DOHH2 (cell line): ENCODE measurements at regions not wholly inside any gene's neighbourhood (a gene's known extent, or its start where the extent isn't known, plus 50 kb on each side); places are given as distances from the start of the nearest gene placed in this dataset.

Source experiments
- H3F3A ChIP-seq: fragments of 200-600 bp; sonication (generic), shearing (Covaris generic); 2 replicates; pipeline ENCODE4 v1.6.0; 2016; ENCODE audit warnings: antibody characterized with exemption, mild to moderate bottlenecking; ENCODE audit not compliant: control insufficient read depth, insufficient read depth
- H3K27ac ChIP-seq: fragments of 200-600 bp; sonication (generic); 2 replicates; pipeline ENCODE4 v1.5.1; 2014; ENCODE audit warnings: low read depth, mild to moderate bottlenecking, low read length, moderate library complexity
- H3K27me3 ChIP-seq: fragments of 200-600 bp; sonication (generic); 2 replicates; pipeline ENCODE4 v1.6.1; 2014; ENCODE audit warnings: mild to moderate bottlenecking, low read length, mixed read lengths; ENCODE audit not compliant: control insufficient read depth
- H3K36me3 ChIP-seq: fragments of 200-600 bp; sonication (generic); 2 replicates; pipeline ENCODE4 v1.6.1; 2014; ENCODE audit warnings: mild to moderate bottlenecking, low read length, moderate library complexity, mixed read lengths; ENCODE audit not compliant: control insufficient read depth
- H3K4me1 ChIP-seq: fragments of 200-600 bp; sonication (generic); 2 replicates; pipeline ENCODE4 v1.6.1; 2014; ENCODE audit warnings: mild to moderate bottlenecking, low read length, mixed read lengths; ENCODE audit not compliant: control insufficient read depth
- H3K4me2 ChIP-seq: fragments of 200-600 bp; sonication (generic); 2 replicates; pipeline ENCODE4 v1.6.0; 2014; ENCODE audit warnings: mild to moderate bottlenecking, low read length, moderate library complexity
- H3K4me3 ChIP-seq: fragments of 200-600 bp; sonication (generic); 2 replicates; pipeline ENCODE4 v1.5.1; 2014; ENCODE audit warnings: mild to moderate bottlenecking, low read length, mixed read lengths
- H3K79me2 ChIP-seq: fragments of 200-600 bp; sonication (generic); 2 replicates; pipeline ENCODE4 v1.6.1; 2014; ENCODE audit warnings: mild to moderate bottlenecking, low read length, mixed read lengths; ENCODE audit not compliant: control insufficient read depth
- H3K9me2 ChIP-seq: fragments of 200-600 bp; sonication (generic); replicated peaks from 2 replicates; pipeline ENCODE4 v1.6.1; 2014; ENCODE audit warnings: mild to moderate bottlenecking, low read length, mixed read lengths; ENCODE audit not compliant: control insufficient read depth
- H3K9me3 ChIP-seq: fragments of 200-600 bp; sonication (generic); 2 replicates; pipeline ENCODE4 v1.6.1; 2014; ENCODE audit warnings: antibody characterized with exemption, low read length, mixed read lengths; ENCODE audit not compliant: control insufficient read depth, insufficient read depth
- H4K20me1 ChIP-seq: fragments of 200-600 bp; sonication (generic); 2 replicates; pipeline ENCODE4 v1.6.0; 2014; ENCODE audit warnings: low read depth, mild to moderate bottlenecking, antibody characterized with exemption, low read length, moderate library complexity; ENCODE audit not compliant: control insufficient read depth, insufficient read depth
- CTCF ChIP-seq: fragments of 200-600 bp; sonication (generic); IDR thresholded peaks from one replicate; pipeline ENCODE4 v1.5.1; 2014; ENCODE audit warnings: antibody characterized with exemption, mild to moderate bottlenecking, low read depth, low read length; ENCODE audit not compliant: poor library complexity, severe bottlenecking
- EZH2phosphoT487 ChIP-seq: fragments of 200-600 bp; sonication (generic); IDR thresholded peaks from 2 replicates; pipeline ENCODE4 v1.6.1; 2017; ENCODE audit warnings: borderline replicate concordance, mild to moderate bottlenecking, antibody characterized with exemption, low read length, moderate library complexity, mixed read lengths

DNA sequence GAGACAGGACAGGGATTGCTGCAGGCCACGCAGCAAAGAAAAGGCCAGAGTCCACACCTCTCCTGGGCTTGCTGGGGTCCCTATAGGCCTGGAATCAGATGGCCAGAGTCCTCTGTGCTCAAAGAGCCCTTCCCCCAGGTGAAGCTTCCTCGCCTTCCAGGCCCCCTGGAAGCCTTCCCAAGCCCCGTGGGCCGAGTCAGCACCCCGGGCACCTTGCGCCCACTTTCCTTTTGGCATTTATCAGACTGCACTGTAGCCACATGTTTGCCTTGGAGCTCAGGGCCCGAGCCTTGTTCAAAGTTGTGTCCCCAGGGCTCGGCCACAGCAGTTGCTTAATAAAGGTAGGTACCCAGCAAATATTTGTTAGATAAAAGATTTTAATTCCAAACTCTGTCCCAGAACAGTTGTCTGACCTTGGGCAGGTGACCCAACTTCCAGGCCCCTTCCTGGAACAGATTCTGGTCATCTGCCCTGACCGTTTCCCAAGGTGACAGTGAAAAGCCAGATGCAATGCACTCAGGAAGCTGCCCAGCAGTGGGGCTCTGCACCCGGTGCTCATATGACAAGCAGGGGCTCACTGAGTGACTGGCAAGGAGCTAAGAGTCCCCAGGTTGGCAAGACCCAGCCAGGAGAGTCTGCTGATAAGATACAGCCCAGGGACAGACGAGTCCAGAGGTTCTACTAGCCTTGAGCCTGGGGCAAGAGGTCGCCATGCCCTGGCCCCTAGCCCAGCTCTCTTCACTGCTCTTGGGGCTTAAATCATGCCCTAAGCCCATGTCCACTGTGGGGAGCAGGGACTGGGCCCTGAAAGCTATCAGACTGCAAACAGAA is 81.2 kb downstream of the PITPNM2 start:
- Histone ChIP-seq H3K4me1 (no peaks in the 10 kb centered on the region), H4K20me1 (no peaks in the 10 kb centered on the region), H3K9me2 (no peaks in the 10 kb centered on the region), H3K9me3 (no peaks in the 10 kb centered on the region), H3K27ac (no peak overlapping the region), H3K27me3 (peaks cover 29% of the 10 kb centered on the region), H3F3A (no peaks in the 10 kb centered on the region), H3K79me2 (no peaks in the 10 kb centered on the region), H3K4me2 (no peak overlapping the region), H3K36me3 (no peaks in the 10 kb centered on the region), H3K4me3 (no peak overlapping the region)
- TF ChIP-seq EZH2phosphoT487: no peak
- TF ChIP-seq CTCF: no peak

DNA sequence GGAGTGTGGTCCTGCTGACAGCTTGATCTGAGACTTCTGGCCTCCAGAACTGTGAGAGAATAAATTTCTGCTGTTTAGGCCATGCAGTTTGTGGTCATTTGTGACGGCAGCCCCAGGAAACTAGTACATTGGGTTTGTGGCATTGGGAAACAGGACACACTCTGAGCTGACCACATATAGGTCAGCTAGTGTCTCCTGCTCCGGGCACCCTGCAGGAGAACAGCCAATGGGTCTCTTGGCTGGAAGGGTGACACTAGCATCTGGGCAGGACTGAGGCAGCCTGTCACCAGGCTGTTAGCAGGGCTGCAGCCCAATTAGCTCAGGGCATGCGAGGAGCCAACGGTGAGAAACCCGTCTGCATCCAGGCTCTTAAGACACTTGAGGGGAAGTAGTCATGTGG is 83.2 kb downstream of the PITPNM2 start:
- Histone ChIP-seq H3K79me2 (no peaks in the 10 kb centered on the region), H3K27me3 (peaks cover 19% of the 10 kb centered on the region), H3K27ac (no peak overlapping the region), H3K4me1 (no peaks in the 10 kb centered on the region; the same call in 1 of the 2 replicates), H3K4me3 (no peak overlapping the region), H3K9me2 (no peaks in the 10 kb centered on the region), H3F3A (no peaks in the 10 kb centered on the region), H3K36me3 (no peaks in the 10 kb centered on the region), H4K20me1 (no peaks in the 10 kb centered on the region), H3K4me2 (no peak overlapping the region), H3K9me3 (no peaks in the 10 kb centered on the region)
- no peak for TF ChIP-seq EZH2phosphoT487
- TF ChIP-seq CTCF: no peak

DNA sequence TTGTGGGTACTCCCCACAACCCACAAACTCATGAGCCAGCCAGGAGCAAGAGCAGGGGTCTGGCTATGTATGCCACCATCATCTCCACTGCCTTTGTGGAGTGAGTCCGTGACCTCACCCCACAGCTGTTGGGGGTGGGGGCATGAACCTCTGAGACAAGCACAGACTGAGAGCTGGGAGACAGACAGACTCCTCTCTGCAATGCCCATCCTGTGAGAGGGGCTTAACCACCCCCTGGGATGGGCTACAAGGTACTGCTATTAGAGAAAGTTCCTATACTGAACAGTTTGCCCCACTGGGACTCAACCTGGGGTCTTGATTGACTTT is 84.5 kb downstream of the PITPNM2 start:
- H3K4me1 ChIP-seq: peaks cover 7% of the 10 kb centered on the region
- H3K27me3 ChIP-seq: peaks cover 7% of the 10 kb centered on the region; the same call in 1 of the 2 replicates

More for the DNA sequence above, 84.5 kb downstream of the PITPNM2 start:
- H4K20me1 ChIP-seq: no peaks in the 10 kb centered on the region
- no peak overlapping the region for H3K27ac ChIP-seq
- H3F3A ChIP-seq: no peaks in the 10 kb centered on the region
- H3K36me3 ChIP-seq: no peaks in the 10 kb centered on the region
- TF ChIP-seq CTCF: no peak
- TF ChIP-seq EZH2phosphoT487: no peak
- H3K9me2 ChIP-seq: no peaks in the 10 kb centered on the region
- no peak overlapping the region for H3K4me2 ChIP-seq
- no peaks in the 10 kb centered on the region for H3K79me2 ChIP-seq
- no peak overlapping the region for H3K4me3 ChIP-seq
- no peaks in the 10 kb centered on the region for H3K9me3 ChIP-seq
